Astrocyte (in vitro differentiated cells and primary cell): ENCODE measurements at regions not wholly inside any gene's neighbourhood (a gene's known extent, or its start where the extent isn't known, plus 50 kb on each side); places are given as distances from the start of the nearest gene placed in this dataset.

Experiments
- DNase-seq: peaks from one replicate; pipeline ENCODE4 v3.0.0-alpha.2; 2010; ENCODE audit warnings: low read depth
- FAIRE-seq: peaks from 2 replicates; lab custom pipeline; 2011; peaks lifted over from hg19 to GRCh38; lab: Jason Lieb, UNC
- H2AFZ ChIP-seq: 2 replicates; pipeline ENCODE4 v1.6.0; 2012; ENCODE audit warnings: low read depth, low read length, inconsistent platforms
- H3K27ac ChIP-seq: 2 replicates; pipeline ENCODE4 v1.5.1; 2011; ENCODE audit warnings: low read depth, low read length, inconsistent platforms
- H3K27me3 ChIP-seq: 2 replicates; pipeline ENCODE4 v1.6.0; 2011; ENCODE audit warnings: low read length, inconsistent platforms; ENCODE audit not compliant: insufficient read depth
- H3K36me3 ChIP-seq: 2 replicates; pipeline ENCODE4 v1.5.1; 2011; ENCODE audit warnings: low read length, inconsistent platforms; ENCODE audit not compliant: insufficient read depth
- H3K4me1 ChIP-seq: 2 replicates; pipeline ENCODE4 v1.5.1; 2011; ENCODE audit warnings: low read length, inconsistent platforms; ENCODE audit not compliant: insufficient read depth
- H3K4me2 ChIP-seq: 2 replicates; pipeline ENCODE4 v1.6.0; 2012; ENCODE audit warnings: low read length, inconsistent platforms
- H3K4me3 ChIP-seq: 2 replicates; pipeline ENCODE4 v1.5.1; 2011; ENCODE audit warnings: low read depth, mild to moderate bottlenecking, low read length, inconsistent platforms; ENCODE audit not compliant: insufficient read depth
- H3K79me2 ChIP-seq: 2 replicates; pipeline ENCODE4 v1.6.0; 2012; ENCODE audit warnings: mild to moderate bottlenecking, low read length, inconsistent platforms; ENCODE audit not compliant: insufficient read depth
- H3K9ac ChIP-seq: 2 replicates; pipeline ENCODE4 v1.6.0; 2012; ENCODE audit warnings: mild to moderate bottlenecking, low read length, inconsistent platforms
- H3K9me3 ChIP-seq: 2 replicates; pipeline ENCODE4 v1.5.1; 2012; ENCODE audit warnings: low read depth, mild to moderate bottlenecking, low read length, inconsistent platforms; ENCODE audit not compliant: insufficient read depth
- H4K20me1 ChIP-seq: 2 replicates; pipeline ENCODE4 v1.6.0; 2012; ENCODE audit warnings: low read length, inconsistent platforms; ENCODE audit not compliant: insufficient read depth
- H3K27ac Mint-ChIP-seq: one replicate; pipeline ENCODE4 v1.8.0; 2021; ENCODE audit warnings: mild to moderate bottlenecking, mixed read lengths; ENCODE audit not compliant: unreplicated experiment
- H3K27me3 Mint-ChIP-seq: one replicate; pipeline ENCODE4 v1.8.0; 2021; ENCODE audit warnings: low read depth, mixed read lengths; ENCODE audit not compliant: unreplicated experiment
- H3K36me3 Mint-ChIP-seq: one replicate; pipeline ENCODE4 v1.8.0; 2021; ENCODE audit warnings: low read depth, mixed read lengths; ENCODE audit not compliant: unreplicated experiment
- H3K4me1 Mint-ChIP-seq: one replicate; pipeline ENCODE4 v1.8.0; 2021; ENCODE audit warnings: low read depth, mixed read lengths; ENCODE audit not compliant: unreplicated experiment
- H3K4me3 Mint-ChIP-seq: one replicate; pipeline ENCODE4 v1.8.0; 2021; ENCODE audit warnings: mild to moderate bottlenecking, moderate library complexity, mixed read lengths; ENCODE audit not compliant: unreplicated experiment
- H3K9me3 Mint-ChIP-seq: one replicate; pipeline ENCODE4 v1.8.0; 2021; ENCODE audit warnings: mild to moderate bottlenecking, mixed read lengths; ENCODE audit not compliant: unreplicated experiment
- EZH2 ChIP-seq: IDR thresholded peaks from 2 replicates; pipeline ENCODE4 v1.6.1; 2012; ENCODE audit warnings: mild to moderate bottlenecking, low read length, inconsistent platforms; ENCODE audit not compliant: insufficient read depth
- TF ChIP-seq, protein P1 (sequence below): IDR thresholded peaks from 2 replicates; pipeline ENCODE4 v1.5.1; 2011; ENCODE audit warnings: low read depth, mild to moderate bottlenecking, inconsistent platforms, low read length, moderate library complexity; ENCODE audit not compliant: insufficient read depth

DNA sequence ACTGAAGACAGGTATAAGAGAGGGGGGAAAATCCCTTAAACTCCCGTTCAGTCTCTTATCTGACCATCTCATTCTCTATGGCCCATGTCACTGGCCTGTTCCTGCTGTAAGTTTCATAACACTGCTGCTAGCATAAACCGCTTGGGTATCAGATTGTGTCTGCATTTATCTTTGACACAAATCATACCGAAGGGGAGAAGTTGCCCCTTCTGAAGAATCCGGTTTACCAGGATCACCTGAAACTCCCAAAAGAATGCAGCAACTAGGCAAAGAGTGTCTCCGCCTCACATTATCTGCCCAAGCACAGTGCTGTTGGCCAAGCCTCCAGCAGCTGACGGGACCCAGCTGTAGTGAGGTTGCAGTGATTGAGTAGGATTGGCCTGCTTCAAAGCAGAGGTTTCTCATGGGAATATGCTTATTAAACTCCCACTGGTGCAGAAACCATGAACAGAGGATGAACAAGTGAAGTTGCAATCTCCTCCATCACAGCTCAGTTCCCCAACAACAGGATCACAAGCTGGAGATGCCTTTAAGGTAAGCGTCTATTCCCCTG lies 71.3 kb upstream of the PUDP start:
- Histone ChIP-seq H3K9me3 (no peaks in the 10 kb centered on the region), H3K9ac (no peak overlapping the region), H3K27ac (no peak overlapping the region), H3K36me3 (no peaks in the 10 kb centered on the region), H4K20me1 (no peaks in the 10 kb centered on the region), H3K27me3 (no peaks in the 10 kb centered on the region), H2AFZ (no peak overlapping the region), H3K4me3 (no peak overlapping the region), H3K4me1 (no peaks in the 10 kb centered on the region), H3K4me2 (no peak overlapping the region), H3K79me2 (no peaks in the 10 kb centered on the region)
- TF ChIP-seq, protein P1, sequence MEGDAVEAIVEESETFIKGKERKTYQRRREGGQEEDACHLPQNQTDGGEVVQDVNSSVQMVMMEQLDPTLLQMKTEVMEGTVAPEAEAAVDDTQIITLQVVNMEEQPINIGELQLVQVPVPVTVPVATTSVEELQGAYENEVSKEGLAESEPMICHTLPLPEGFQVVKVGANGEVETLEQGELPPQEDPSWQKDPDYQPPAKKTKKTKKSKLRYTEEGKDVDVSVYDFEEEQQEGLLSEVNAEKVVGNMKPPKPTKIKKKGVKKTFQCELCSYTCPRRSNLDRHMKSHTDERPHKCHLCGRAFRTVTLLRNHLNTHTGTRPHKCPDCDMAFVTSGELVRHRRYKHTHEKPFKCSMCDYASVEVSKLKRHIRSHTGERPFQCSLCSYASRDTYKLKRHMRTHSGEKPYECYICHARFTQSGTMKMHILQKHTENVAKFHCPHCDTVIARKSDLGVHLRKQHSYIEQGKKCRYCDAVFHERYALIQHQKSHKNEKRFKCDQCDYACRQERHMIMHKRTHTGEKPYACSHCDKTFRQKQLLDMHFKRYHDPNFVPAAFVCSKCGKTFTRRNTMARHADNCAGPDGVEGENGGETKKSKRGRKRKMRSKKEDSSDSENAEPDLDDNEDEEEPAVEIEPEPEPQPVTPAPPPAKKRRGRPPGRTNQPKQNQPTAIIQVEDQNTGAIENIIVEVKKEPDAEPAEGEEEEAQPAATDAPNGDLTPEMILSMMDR = no peak
- no peak for TF ChIP-seq EZH2
- no peaks in the 10 kb centered on the region for H3K9me3 Mint-ChIP-seq
- no peaks in the 10 kb centered on the region for H3K36me3 Mint-ChIP-seq
- H3K27me3 Mint-ChIP-seq = no peaks in the 10 kb centered on the region
- DNase-seq (no peak), FAIRE-seq (no peak)
- H3K4me3 Mint-ChIP-seq = no peak overlapping the region
- H3K27ac Mint-ChIP-seq = no peak overlapping the region
- peaks cover 9% of the 10 kb centered on the region for H3K4me1 Mint-ChIP-seq

DNA sequence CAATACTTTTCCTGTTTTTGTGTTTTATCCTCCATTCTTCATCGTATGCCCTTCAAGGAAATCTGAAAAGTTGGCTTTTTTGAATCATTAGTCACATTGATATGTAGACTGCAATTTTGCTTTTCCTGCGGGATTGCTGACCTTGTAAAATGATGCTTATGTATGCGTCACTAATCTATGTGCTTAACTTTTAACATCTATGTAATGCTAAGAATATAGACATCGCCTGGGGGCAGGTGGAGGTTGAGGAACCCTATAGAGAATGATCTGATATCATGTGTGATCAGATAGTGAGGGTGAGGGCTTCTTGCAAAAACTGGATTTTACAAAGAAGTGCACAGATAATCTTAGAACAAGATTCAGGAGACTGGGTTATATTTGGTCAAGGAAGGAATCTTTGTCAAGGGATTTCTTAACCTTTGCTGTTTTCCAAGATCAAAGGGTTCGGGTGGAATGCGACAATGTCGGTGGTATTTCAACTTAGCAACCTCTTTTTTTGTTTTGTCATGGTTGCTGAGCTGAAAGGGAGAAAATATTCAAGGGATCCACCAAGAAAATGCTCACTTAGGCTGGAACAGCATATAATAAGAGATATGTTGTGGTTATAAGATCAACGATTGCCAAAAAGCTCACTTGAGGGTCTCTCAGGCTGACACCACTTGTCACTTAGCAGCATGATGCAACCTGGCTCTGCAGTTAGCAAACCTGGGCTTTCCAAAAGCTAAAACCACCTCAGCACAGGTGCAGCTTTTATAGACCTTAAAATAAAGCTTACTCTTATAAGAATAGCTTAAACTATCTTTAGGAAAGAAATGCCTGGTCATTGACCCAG lies 70.6 kb upstream of the PUDP start:
- H3K79me2 ChIP-seq = no peaks in the 10 kb centered on the region
- H4K20me1 ChIP-seq = no peaks in the 10 kb centered on the region
- H3K4me1 ChIP-seq = no peaks in the 10 kb centered on the region
- H3K4me2 ChIP-seq = no peak overlapping the region
- Mint-ChIP-seq H3K36me3 (no peaks in the 10 kb centered on the region), H3K4me3 (no peak overlapping the region), H3K9me3 (no peaks in the 10 kb centered on the region), H3K4me1 (peaks cover 10% of the 10 kb centered on the region), H3K27ac (no peak overlapping the region), H3K27me3 (no peaks in the 10 kb centered on the region)
- H3K36me3 ChIP-seq = no peaks in the 10 kb centered on the region
- no peak overlapping the region for H3K4me3 ChIP-seq
- FAIRE-seq = no peak
- DNase-seq = no peak
- H2AFZ ChIP-seq = no peak overlapping the region
- no peaks in the 10 kb centered on the region for H3K27me3 ChIP-seq
- TF ChIP-seq, protein P1 = no peak
- TF ChIP-seq EZH2 = no peak
- no peaks in the 10 kb centered on the region for H3K9me3 ChIP-seq
- no peak overlapping the region for H3K27ac ChIP-seq
- H3K9ac ChIP-seq = no peak overlapping the region
